ENCODE measurements at regions not wholly inside any gene's neighbourhood (a gene's known extent, or its start where the extent isn't known, plus 50 kb on each side); places are given as distances from the start of the nearest gene placed in this dataset.
A peak's percentile ranks its signal among the peaks of the same experiment; 100 is the strongest.

- TF ChIP-seq, protein P1, sequence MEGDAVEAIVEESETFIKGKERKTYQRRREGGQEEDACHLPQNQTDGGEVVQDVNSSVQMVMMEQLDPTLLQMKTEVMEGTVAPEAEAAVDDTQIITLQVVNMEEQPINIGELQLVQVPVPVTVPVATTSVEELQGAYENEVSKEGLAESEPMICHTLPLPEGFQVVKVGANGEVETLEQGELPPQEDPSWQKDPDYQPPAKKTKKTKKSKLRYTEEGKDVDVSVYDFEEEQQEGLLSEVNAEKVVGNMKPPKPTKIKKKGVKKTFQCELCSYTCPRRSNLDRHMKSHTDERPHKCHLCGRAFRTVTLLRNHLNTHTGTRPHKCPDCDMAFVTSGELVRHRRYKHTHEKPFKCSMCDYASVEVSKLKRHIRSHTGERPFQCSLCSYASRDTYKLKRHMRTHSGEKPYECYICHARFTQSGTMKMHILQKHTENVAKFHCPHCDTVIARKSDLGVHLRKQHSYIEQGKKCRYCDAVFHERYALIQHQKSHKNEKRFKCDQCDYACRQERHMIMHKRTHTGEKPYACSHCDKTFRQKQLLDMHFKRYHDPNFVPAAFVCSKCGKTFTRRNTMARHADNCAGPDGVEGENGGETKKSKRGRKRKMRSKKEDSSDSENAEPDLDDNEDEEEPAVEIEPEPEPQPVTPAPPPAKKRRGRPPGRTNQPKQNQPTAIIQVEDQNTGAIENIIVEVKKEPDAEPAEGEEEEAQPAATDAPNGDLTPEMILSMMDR (IDR thresholded peaks at IDR 0.05; ENCODE audit: insufficient read depth, low read length), result no peak
- no peak overlapping the region for H3K4me3 ChIP-seq (ENCODE audit: low read depth, low read length)
These were observed 159.5 kb downstream of the QDPR start for GRCh38 chr4:17352357-17352756.

DNA sequence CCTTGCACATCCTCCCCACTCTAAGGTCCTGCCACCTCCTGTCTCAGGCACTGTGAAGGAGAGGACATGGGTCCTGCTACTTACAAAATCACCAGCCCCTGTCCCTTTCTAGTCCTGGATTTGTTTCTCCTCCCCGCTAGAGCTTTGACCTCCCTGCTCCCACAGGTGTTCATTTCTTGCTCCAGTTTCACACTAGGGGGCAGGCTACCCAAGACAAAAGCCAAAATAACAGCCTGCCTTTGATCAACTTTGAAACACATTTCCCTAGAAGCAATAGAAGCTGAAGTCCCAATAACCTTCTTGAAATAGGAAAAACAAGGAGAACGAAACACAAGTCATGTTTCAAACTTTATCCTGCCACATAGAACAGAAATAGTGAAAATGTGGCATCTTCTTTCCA, 164.4 kb downstream of the QDPR start:
- TF ChIP-seq, protein P1 (IDR thresholded peaks at IDR 0.05; ENCODE audit: insufficient read depth, low read length), result peak; percentile 73
- no peak overlapping the region for H3K4me3 ChIP-seq (ENCODE audit: low read depth, low read length)
- peak; percentile 65 for DNase-seq (ENCODE audit: low read depth)

More at GRCh38 chr4:17352357-17352756, 159.5 kb downstream of the QDPR start:
- no peak for DNase-seq (ENCODE audit: low read depth)

DNA sequence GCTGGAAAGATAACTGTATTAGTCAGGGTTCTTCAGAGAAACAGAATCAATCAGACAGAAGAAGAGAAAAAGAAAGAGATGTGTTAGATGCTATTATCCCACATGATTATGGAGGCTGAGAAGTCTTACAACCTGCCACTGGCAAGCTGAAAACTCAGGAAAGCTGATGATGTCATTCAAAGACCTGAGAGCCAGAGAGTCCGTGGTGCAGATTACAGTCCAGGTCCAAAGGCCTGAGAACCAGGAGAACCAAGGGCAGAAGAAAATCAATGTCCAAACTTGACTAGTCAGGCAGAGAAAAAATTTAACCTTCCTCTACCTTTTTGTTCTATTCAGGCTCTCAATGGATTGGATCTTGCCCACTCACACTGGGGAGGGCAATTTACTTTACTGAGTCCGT, 172.5 kb downstream of the QDPR start:
- TF ChIP-seq, protein P1 (IDR thresholded peaks at IDR 0.05; ENCODE audit: insufficient read depth, low read length), result no peak
- H3K4me3 ChIP-seq (ENCODE audit: low read depth, low read length), result no peak overlapping the region
- DNase-seq (ENCODE audit: low read depth), result no peak

- DNase-seq (ENCODE audit: low read depth), result no peak
- H3K4me3 ChIP-seq (ENCODE audit: low read depth, low read length), result no peak overlapping the region
- TF ChIP-seq, protein P1 (IDR thresholded peaks at IDR 0.05; ENCODE audit: insufficient read depth, low read length), result no peak
These were observed 174.9 kb downstream of the QDPR start for GRCh38 chr4:17336986-17337385.

GRCh38 chr4:17336524-17336961, 175.3 kb downstream of the QDPR start:
- TF ChIP-seq, protein P1 (IDR thresholded peaks at IDR 0.05; ENCODE audit: insufficient read depth, low read length), result no peak
- DNase-seq (ENCODE audit: low read depth), result no peak
- H3K4me3 ChIP-seq (ENCODE audit: low read depth, low read length), result no peak overlapping the region

- DNase-seq (ENCODE audit: low read depth), result no peak
- TF ChIP-seq, protein P1 (IDR thresholded peaks at IDR 0.05; ENCODE audit: insufficient read depth, low read length), result no peak
- H3K4me3 ChIP-seq (ENCODE audit: low read depth, low read length), result no peak overlapping the region
These were observed 175.8 kb downstream of the QDPR start for GRCh38 chr4:17336069-17336468.

DNA sequence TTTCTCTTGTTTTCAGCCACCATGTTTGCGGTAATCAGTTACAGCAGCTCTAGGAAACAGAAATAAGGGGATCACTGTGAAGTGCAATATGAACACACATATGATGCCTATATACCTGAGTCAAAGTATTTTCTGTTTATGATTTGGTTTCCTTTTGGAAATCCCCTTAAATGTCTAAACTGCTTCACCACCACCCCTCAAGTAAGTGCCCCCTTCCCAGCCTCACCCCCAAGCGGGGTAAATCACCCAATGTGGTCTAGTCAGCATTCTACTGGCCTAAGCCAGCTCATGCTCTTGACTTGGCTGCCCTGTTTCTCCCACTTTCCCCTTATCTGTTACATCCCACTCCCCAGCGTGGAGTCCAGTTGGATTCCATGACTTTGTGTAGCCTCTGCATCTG, 176.5 kb downstream of the QDPR start:
- DNase-seq (ENCODE audit: low read depth), result no peak
- H3K4me3 ChIP-seq (ENCODE audit: low read depth, low read length), result no peak overlapping the region
- TF ChIP-seq, protein P1 (IDR thresholded peaks at IDR 0.05; ENCODE audit: insufficient read depth, low read length), result no peak
